GM12892 (cell line): ENCODE measurements at regions not wholly inside any gene's neighbourhood (a gene's known extent, or its start where the extent isn't known, plus 50 kb on each side); places are given as distances from the start of the nearest gene placed in this dataset.

ENCODE experiments used
- POLR2A ChIP-seq: IDR thresholded peaks from 2 replicates; pipeline ENCODE4 v1.6.1; 2011; ENCODE audit warnings: low read depth, low read length, control low read depth
- POLR2AphosphoS5 ChIP-seq: IDR thresholded peaks from 2 replicates; pipeline ENCODE4 v1.6.1; 2011; ENCODE audit warnings: low read depth, low read length, control low read depth

- TF ChIP-seq POLR2A (no peak), POLR2AphosphoS5 (no peak)
Measured at GRCh38 chr1:199685369-199685768, 342.1 kb upstream of the NR5A2 start.
